NCI-H1105 (cell line): ENCODE measurements at regions not wholly inside any gene's neighbourhood (a gene's known extent, or its start where the extent isn't known, plus 50 kb on each side); places are given as distances from the start of the nearest gene placed in this dataset.
"Not testable (repeated sequence)": the region's sequence is repeated elsewhere in the genome, so short reads cannot be mapped to it uniquely, and the experiment has no call there.

Source experiments
- DNase-seq: peaks from one replicate; lab custom pipeline; 2025; lab: John Stamatoyannopoulos, UW

- DNase-seq = no peak
Measured at GRCh38 chr10:21463436-21463835, 62.0 kb downstream of the SKIDA1 start.

GRCh38 chr10:21458126-21458871 lies 67.2 kb downstream of the SKIDA1 start:
- no peak for DNase-seq

GRCh38 chr10:21456160-21456559 lies 69.3 kb downstream of the SKIDA1 start:
- no peak for DNase-seq

GRCh38 chr10:21452203-21452602 lies 73.3 kb downstream of the SKIDA1 start:
- DNase-seq = no peak

GRCh38 chr10:21449288-21449966 lies 76.1 kb downstream of the SKIDA1 start:
- no peak for DNase-seq

- no peak for DNase-seq
Measured at GRCh38 chr10:21445163-21445562, 80.3 kb downstream of the SKIDA1 start.

GRCh38 chr10:21441625-21442024 lies 83.9 kb downstream of the SKIDA1 start:
- DNase-seq = no peak

- not testable (repeated sequence) for DNase-seq
Measured at GRCh38 chr10:21438914-21439313, 86.6 kb downstream of the SKIDA1 start.

- DNase-seq = no peak
Measured at GRCh38 chr10:21437770-21438382, 87.6 kb downstream of the SKIDA1 start.

- no peak for DNase-seq
Measured at GRCh38 chr10:21432266-21432665, 93.2 kb downstream of the SKIDA1 start.

- DNase-seq = no peak
Measured at GRCh38 chr10:21431799-21432198, 93.7 kb downstream of the SKIDA1 start.

GRCh38 chr10:21427804-21428481 lies 97.5 kb downstream of the SKIDA1 start:
- DNase-seq = no peak

GRCh38 chr10:21424459-21424861 lies 101.0 kb downstream of the SKIDA1 start:
- DNase-seq = no peak

- no peak for DNase-seq
Measured at GRCh38 chr10:21423850-21424249, 101.6 kb downstream of the SKIDA1 start.

- DNase-seq = no peak
Measured at GRCh38 chr10:21423338-21423737, 102.1 kb downstream of the SKIDA1 start.

GRCh38 chr10:21421794-21422193 lies 103.7 kb downstream of the SKIDA1 start:
- DNase-seq = no peak

GRCh38 chr10:21421016-21421415 lies 104.5 kb downstream of the SKIDA1 start:
- no peak for DNase-seq

- not testable (repeated sequence) for DNase-seq
Measured at GRCh38 chr10:21418981-21419576, 106.4 kb downstream of the SKIDA1 start.

- DNase-seq = no peak
Measured at GRCh38 chr10:21417172-21417712, 108.2 kb downstream of the SKIDA1 start.

GRCh38 chr10:21413680-21414079 lies 111.8 kb downstream of the SKIDA1 start:
- DNase-seq = no peak

GRCh38 chr10:21413268-21413667 lies 112.2 kb downstream of the SKIDA1 start:
- DNase-seq = no peak
